AG08395 (cell line): ENCODE measurements at regions not wholly inside any gene's neighbourhood (a gene's known extent, or its start where the extent isn't known, plus 50 kb on each side); places are given as distances from the start of the nearest gene placed in this dataset.
"Not testable (repeated sequence)": the region's sequence is repeated elsewhere in the genome, so short reads cannot be mapped to it uniquely, and the experiment has no call there.

ENCODE experiments used
- DNase-seq: peaks from one replicate; pipeline ENCODE4 v3.0.0; 2012; ENCODE audit warnings: mixed read lengths, low spot score

- no peak for DNase-seq
Measured at GRCh38 chr19:28065026-28065425, 1147.9 kb downstream of the UQCRFS1 start.

DNA sequence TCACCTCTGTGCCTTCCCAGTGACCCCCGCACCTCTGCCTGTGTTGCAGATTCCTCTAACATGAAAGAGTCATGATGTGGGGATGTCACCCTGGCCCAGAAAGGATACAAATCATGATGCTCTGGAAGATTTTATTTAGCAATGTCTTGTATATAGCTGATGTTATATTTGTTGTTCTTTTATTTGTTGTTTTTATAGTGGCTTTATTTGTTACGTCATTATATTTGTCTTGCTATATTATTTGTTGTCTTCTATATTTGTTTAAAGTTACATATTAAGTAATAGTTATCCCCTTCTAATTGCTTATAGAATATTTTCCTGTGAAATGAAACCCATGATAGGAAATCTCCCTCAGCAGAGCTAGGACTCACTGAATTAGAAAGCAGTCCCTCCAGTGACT, 1149.2 kb downstream of the UQCRFS1 start:
- DNase-seq, result no peak

DNA sequence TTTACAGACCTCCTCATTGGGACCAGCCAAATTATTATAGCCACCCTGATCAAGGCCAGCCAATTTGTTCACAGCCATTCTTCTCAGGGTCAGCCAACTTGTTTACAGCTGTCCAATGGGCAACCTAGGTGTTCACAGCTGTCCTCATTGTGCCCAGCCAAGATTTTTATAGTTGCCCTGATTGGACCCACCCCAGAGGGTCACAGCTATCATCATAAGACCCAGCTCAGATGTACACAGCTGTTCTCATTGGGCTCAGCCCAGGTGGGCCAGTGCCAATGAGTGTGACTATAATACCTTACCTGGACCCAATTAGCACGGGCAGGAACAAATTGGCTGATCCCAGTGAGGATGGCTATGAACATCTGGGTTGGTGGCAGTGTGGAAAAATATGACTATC, 1151.8 kb downstream of the UQCRFS1 start:
- no peak for DNase-seq

GRCh38 chr19:28057026-28057425, 1155.9 kb downstream of the UQCRFS1 start:
- DNase-seq, result not testable (repeated sequence)

- DNase-seq, result no peak
Measured at GRCh38 chr19:28051047-28051446, 1161.9 kb downstream of the UQCRFS1 start.

- DNase-seq, result no peak
Measured at GRCh38 chr19:28049875-28050274, 1163.1 kb downstream of the UQCRFS1 start.

- no peak for DNase-seq
Measured at GRCh38 chr19:28046932-28047331, 1166.0 kb downstream of the UQCRFS1 start.

DNA sequence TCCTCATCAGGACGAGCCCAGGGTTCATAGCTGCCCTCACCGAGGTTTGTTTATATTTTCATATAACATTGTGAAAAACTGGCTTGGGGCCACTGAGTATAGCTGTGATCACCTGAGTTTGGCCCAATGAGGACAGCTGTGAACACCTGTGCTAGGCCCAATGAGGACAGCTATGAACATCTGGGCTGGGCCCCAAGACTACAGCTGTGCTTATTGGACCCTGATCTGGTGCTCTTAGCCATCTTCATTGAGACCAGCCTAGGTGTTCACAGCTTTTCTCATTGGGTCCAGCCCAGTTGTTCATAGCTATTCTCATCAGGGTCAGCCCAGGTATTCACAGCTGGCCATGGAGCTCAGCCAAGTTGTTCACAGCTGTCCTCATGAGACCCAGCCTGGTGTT, 1167.3 kb downstream of the UQCRFS1 start:
- no peak for DNase-seq

GRCh38 chr19:28044477-28044876, 1168.5 kb downstream of the UQCRFS1 start:
- DNase-seq, result no peak

DNA sequence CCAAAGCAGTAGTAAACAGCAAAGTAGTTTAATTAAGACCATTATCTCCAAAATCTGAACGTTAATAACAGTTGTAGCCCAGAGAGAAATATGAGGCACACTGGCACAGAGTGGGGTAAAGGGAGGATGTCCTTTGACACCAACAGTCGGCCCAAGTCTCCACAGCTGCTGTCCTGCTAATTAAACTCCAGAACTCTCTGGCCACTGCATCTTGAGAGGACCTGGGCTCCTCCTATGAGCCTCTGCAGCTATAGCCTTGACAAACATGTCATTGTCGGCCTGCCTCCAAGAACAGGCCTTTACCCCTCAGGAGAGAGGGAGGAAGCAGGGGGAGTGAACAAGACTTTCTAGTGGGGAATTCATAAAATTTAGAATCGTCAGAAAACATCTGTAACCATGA, 1170.4 kb downstream of the UQCRFS1 start:
- DNase-seq, result no peak

DNA sequence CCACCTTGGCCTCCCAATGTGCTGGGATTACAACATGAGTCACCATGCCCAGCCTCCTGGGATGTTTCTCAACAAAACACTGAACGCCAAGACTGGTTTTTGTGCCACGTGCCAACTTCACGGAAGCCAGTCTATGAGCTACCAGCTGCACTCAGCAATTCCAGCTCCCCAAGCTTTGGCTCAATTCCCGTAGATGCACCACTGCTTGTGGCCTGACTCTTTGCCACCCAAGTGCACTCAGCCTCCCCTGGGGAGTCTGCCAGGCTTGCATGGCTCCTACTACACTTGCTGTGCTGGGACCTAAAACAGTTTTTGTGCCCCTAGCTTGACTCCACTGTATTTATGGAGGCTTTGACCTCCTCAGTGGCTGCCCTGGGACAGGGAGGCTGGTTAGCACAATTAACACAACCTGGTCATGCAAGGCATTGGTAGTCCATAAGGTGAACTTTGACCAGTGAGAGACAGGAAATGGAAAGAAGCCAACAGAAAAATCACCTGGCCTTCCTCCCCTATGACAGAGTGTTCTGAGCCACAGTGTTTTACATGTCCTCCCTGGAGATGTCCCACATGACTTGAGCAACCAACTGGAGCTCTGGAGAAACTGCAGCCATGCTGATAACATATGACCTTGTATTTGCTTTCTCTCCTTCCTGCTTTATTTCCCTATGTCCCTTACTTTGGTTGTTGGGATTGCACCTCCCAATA, 1173.1 kb downstream of the UQCRFS1 start:
- no peak for DNase-seq

GRCh38 chr19:28037186-28037585, 1175.8 kb downstream of the UQCRFS1 start:
- DNase-seq, result no peak

DNA sequence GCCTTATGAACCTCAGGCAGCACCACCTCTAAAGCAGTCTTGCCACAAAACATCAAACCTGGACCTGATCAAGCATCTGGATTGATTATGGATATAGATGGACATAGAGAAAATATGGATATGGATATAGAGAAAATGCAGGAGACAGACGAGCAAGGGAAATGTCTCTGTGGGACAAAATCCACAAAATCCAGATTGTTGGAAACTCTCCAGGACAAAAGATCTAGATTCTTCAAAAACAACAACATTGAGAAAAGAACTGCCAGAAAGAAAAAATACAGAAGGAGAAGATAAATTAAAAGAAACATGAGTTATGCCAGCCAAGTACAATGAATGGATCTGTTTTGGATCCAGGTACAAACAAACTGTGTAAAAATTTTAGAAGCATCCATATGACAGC, 1176.5 kb downstream of the UQCRFS1 start:
- DNase-seq, result no peak

DNA sequence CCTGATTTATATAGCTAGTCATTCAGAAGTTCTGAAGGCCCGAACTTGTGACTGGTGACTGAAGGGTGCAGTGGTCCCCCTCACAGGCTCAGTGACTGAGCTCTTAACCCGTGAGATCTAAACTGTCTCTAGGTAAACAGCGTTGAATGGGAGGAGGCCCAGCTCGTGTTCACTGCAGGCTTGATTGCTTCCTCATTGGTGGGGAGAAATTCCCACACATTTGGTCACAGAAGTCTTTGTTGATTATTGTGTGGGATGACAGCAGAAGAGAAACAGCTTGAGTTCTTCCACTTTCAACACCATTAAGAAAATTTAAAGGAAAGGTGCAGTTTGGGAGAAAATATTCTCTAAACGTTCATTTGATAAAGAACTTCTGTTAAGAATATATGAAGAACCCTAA, 1178.0 kb downstream of the UQCRFS1 start:
- no peak for DNase-seq

DNA sequence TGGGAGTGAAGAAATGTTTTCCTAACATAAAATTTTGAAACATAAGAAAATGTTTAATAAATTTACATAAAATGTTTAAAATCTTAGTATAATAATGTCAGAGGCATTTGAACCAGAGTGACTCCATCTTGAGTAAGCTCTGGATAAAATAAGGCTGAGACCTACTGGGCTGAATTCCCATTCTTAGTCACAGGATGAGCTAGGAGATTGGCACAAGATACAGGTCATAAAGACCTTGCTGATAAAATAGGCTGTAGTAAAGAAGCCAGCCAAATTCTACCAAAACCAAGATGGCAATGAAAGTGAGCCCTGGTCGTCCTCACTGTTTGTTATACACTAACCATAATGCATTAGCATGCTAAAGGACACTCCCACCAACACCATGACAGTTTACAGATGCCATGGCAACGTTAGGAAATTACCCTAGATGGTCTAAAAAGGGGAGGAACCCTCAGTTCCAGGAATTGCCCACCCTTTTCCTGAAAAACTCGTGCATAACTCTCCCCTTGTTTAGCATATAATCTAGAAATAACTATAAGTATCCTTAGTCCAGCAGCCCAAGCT, 1184.0 kb downstream of the UQCRFS1 start:
- no peak for DNase-seq

DNA sequence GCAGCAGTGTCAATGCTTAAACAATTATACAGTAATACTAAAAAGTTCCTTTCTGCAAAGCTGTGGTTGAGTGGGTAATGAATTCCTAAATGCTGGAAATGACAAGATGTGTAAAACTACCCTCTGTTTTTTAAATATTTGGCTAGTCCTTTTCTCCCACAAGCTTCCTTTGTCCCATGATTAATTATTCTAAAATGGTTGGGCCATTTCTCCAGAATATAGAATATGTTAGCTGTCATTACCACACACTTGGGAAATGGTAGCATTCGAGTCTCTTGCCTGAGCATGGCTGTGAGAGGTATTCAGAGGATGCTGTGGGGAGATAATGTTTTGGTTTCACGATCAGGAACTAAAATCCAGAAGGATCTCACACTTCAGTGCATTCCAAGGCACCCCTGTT, 1185.8 kb downstream of the UQCRFS1 start:
- DNase-seq, result no peak

GRCh38 chr19:28026636-28027035, 1186.3 kb downstream of the UQCRFS1 start:
- no peak for DNase-seq

- no peak for DNase-seq
Measured at GRCh38 chr19:28024920-28025319, 1188.0 kb downstream of the UQCRFS1 start.

- DNase-seq, result peak; percentile 37
Measured at GRCh38 chr19:28023064-28023463, 1189.9 kb downstream of the UQCRFS1 start.

DNA sequence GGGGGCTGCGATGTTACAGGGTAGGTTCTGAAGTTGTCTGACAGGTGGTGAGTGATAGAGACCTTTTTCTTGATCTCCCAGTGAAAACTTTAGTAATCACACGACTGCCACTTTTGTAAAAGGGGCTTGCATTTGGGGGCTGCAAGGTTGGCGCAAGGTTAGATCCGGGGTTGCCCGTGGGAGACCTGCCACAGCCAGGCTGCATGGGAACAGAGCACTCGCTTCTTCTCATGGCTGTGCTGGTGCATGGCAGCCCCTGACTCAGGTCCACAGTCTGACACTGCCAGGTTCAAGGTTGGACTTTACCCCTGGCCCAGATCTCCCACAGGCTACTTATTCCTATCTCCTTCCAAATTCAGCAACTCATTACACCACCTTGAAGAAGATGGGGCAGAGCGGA, 1190.4 kb downstream of the UQCRFS1 start:
- no peak for DNase-seq

DNA sequence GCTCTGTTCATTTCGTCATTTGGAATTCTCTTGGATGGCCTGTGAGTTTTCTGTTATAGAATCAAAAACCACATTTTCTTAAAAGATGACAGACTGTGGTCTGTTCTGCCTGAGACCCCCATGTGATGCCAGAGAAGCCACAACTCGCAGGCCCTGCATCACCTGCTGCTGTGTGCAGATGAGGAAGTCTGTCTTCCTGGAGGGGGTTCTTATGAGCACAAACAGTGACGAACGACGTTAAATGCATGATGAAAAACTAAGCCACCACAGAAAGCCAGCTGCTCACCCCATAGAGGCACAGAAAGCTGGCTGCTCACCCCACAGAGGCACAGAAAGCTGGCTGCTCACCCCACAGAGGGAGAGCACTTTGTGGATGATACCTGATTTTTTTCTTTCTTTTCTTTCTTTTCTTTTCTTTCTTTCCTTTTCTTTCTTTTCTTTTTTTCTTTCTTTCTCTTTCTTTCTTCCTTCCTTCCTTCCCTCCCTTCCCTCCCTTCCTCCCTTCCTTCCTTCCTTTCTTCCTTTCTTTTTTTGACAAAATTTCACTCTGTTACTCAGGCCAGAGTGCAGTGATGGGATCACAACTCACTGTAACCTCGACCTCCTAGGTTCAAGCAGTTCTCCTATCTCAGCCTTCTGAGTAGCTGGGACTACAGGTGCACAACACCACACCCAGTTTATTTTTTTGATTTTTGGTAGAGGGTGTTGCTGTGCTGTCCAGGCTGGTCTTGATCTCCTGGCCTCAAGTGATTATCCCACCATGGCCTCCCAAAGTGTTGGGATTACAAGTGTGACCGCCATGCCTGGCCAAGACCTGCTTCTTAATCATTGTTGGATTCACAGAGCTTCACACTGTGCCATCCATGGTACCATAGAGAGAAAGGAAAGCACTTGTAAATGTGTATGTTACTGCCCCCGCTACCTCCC, 1191.4 kb downstream of the UQCRFS1 start:
- no peak for DNase-seq

DNA sequence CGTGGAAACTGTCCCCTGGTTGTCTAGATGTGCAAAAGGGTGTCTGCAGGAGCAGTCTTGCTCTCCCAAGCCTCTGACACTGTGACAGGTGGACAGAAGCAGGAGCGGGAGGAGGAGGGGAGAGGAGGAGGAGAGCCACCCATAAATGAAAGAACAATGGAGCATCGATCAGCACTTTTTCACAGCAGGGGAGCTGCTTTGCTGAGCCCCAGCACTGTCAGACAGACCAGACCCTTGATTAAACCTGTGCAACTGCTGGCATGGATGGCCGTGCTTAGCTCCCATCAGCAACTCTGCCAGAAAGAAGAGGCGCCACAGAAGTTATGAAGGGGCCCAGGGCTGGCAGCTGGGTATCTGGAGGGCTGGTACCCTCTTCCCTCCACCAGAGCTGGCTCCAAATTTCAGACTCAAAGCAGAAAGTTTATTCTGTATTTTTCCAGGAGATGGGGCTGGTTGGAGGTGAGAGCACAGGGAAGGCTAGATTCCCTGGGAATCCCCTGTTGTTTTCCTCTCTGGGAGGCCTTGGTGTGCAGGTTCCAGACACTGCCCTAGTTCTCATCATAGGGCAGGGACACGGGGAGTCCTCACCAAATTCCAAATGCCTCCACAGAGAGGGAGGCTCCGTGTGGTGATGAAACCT, 1192.2 kb downstream of the UQCRFS1 start:
- DNase-seq, result no peak

GRCh38 chr19:28019901-28020300, 1193.0 kb downstream of the UQCRFS1 start:
- no peak for DNase-seq
